RPMI7951 (cell line): ENCODE measurements at regions not wholly inside any gene's neighbourhood (a gene's known extent, or its start where the extent isn't known, plus 50 kb on each side); places are given as distances from the start of the nearest gene placed in this dataset.

ENCODE experiments used
- DNase-seq: peaks from one replicate; pipeline ENCODE4 v3.0.0-alpha.2; 2012; ENCODE audit warnings: low read depth

- DNase-seq, result no peak
Measured at GRCh38 chr22:22038178-22038880, 55.7 kb upstream of the TOP3B start.

GRCh38 chr22:22037740-22038139 lies 55.2 kb upstream of the TOP3B start:
- no peak for DNase-seq

GRCh38 chr22:22037229-22037628 lies 54.6 kb upstream of the TOP3B start:
- no peak for DNase-seq

- no peak for DNase-seq
Measured at GRCh38 chr22:22036588-22036987, 54.0 kb upstream of the TOP3B start.

GRCh38 chr22:22035771-22036314 lies 53.3 kb upstream of the TOP3B start:
- no peak for DNase-seq

- DNase-seq, result no peak
Measured at GRCh38 chr22:22035203-22035602, 52.6 kb upstream of the TOP3B start.

GRCh38 chr22:22034469-22035132 lies 52.0 kb upstream of the TOP3B start:
- no peak for DNase-seq

GRCh38 chr22:22033803-22034468 lies 51.3 kb upstream of the TOP3B start:
- DNase-seq, result no peak

- no peak for DNase-seq
Measured at GRCh38 chr22:22032906-22033802, 50.6 kb upstream of the TOP3B start.

GRCh38 chr22:22032099-22032905 lies 49.7 kb upstream of the TOP3B start:
- no peak for DNase-seq
